Mesenchymal stem cell (in vitro differentiated cells and primary cell): ENCODE measurements at regions not wholly inside any gene's neighbourhood (a gene's known extent, or its start where the extent isn't known, plus 50 kb on each side); places are given as distances from the start of the nearest gene placed in this dataset.

Source experiments
- DNase-seq: peaks from one replicate; pipeline ENCODE4 v3.0.0-alpha.2; 2013
- H2AFZ ChIP-seq: one replicate; pipeline ENCODE4 v1.6.1; 2013; ENCODE audit warnings: low read depth, mild to moderate bottlenecking, control low read depth, inconsistent platforms, low read length, moderate library complexity
- H2AK5ac ChIP-seq: 2 replicates; pipeline ENCODE4 v1.6.1; 2013; ENCODE audit warnings: low read length, moderate library complexity, mild to moderate bottlenecking, inconsistent platforms; ENCODE audit not compliant: severe bottlenecking
- H2BK120ac ChIP-seq: one replicate; pipeline ENCODE4 v1.6.1; 2013; ENCODE audit warnings: low read depth, mild to moderate bottlenecking, inconsistent platforms, low read length, moderate library complexity
- H2BK12ac ChIP-seq, 2 experiments: one replicate each; pipeline ENCODE4 v1.6.1; 2013; ENCODE audit warnings: inconsistent platforms in 2 of 2, low read length in 2 of 2, mild to moderate bottlenecking in 2 of 2, moderate library complexity in 2 of 2, control low read depth in 1 of 2
- H2BK15ac ChIP-seq: one replicate; pipeline ENCODE4 v1.6.1; 2013; ENCODE audit warnings: mild to moderate bottlenecking, low read depth, inconsistent platforms; ENCODE audit not compliant: poor library complexity, severe bottlenecking
- H2BK5ac ChIP-seq: 2 replicates; pipeline ENCODE4 v1.6.1; 2013; ENCODE audit warnings: low read depth, mild to moderate bottlenecking, low read length, control low read depth, inconsistent platforms; ENCODE audit not compliant: poor library complexity, severe bottlenecking
- H3K14ac ChIP-seq, 2 experiments: one replicate each; pipeline ENCODE4 v1.6.1; 2013; ENCODE audit warnings: inconsistent platforms in 2 of 2, low read length in 2 of 2, control low read depth in 1 of 2, mild to moderate bottlenecking in 1 of 2, moderate library complexity in 1 of 2
- H3K18ac ChIP-seq, 2 experiments: one replicate each; pipeline ENCODE4 v1.6.1; 2013; ENCODE audit warnings: inconsistent platforms in 2 of 2, low read length in 2 of 2, control low read depth in 1 of 2, low read depth in 1 of 2, mild to moderate bottlenecking in 1 of 2
- H3K23ac ChIP-seq, 2 experiments: one replicate each; pipeline ENCODE4 v1.6.1; 2013; ENCODE audit warnings: inconsistent platforms in 2 of 2, low read length in 2 of 2, mild to moderate bottlenecking in 2 of 2, moderate library complexity in 2 of 2, control low read depth in 1 of 2
- H3K27ac ChIP-seq: 2 replicates; pipeline ENCODE4 v1.5.1; 2013; ENCODE audit warnings: mild to moderate bottlenecking, moderate library complexity, low read length, control low read depth, inconsistent platforms; ENCODE audit not compliant: poor library complexity, severe bottlenecking
- H3K27me3 ChIP-seq, 2 experiments: 2 replicates each; pipeline versions ENCODE4 v1.6.1 to v1.7.0; 2013; ENCODE audit warnings: low read length in 2 of 2, mild to moderate bottlenecking in 2 of 2, moderate library complexity in 2 of 2, control low read depth in 1 of 2, inconsistent platforms in 1 of 2; ENCODE audit not compliant: control insufficient read depth in 1 of 2, insufficient read depth in 1 of 2
- H3K36me3 ChIP-seq, 2 experiments: 2 replicates each; pipeline versions ENCODE4 v1.6.1 to v1.7.0; 2013; ENCODE audit warnings: low read length in 2 of 2, control low read depth in 1 of 2, inconsistent platforms in 1 of 2, low read depth in 1 of 2, mild to moderate bottlenecking in 1 of 2; ENCODE audit not compliant: insufficient read depth in 2 of 2, control insufficient read depth in 1 of 2
- H3K4ac ChIP-seq, 2 experiments: one replicate each; pipeline ENCODE4 v1.6.1; 2013; ENCODE audit warnings: inconsistent platforms in 2 of 2, low read length in 2 of 2, mild to moderate bottlenecking in 2 of 2, moderate library complexity in 2 of 2, control low read depth in 1 of 2, low read depth in 1 of 2
- H3K4me1 ChIP-seq: 2 replicates; pipeline ENCODE4 v1.6.1; 2013; ENCODE audit warnings: low read depth, low read length, control low read depth; ENCODE audit not compliant: control insufficient read depth, insufficient read depth
- H3K4me2 ChIP-seq: 2 replicates; pipeline ENCODE4 v1.6.1; 2013; ENCODE audit warnings: low read length, mild to moderate bottlenecking, inconsistent platforms; ENCODE audit not compliant: poor library complexity, severe bottlenecking
- H3K4me3 ChIP-seq, 2 experiments: 2 replicates each; pipeline versions ENCODE4 v1.5.1 to v1.7.0; 2013; ENCODE audit warnings: low read length in 2 of 2, mild to moderate bottlenecking in 2 of 2, control low read depth in 1 of 2, low read depth in 1 of 2; ENCODE audit not compliant: insufficient read depth in 1 of 2
- H3K79me1 ChIP-seq: replicated peaks from 2 replicates; pipeline ENCODE4 v1.6.1; 2013; ENCODE audit warnings: mild to moderate bottlenecking, control low read depth, low read length, inconsistent platforms; ENCODE audit not compliant: poor library complexity, severe bottlenecking
- H3K9ac ChIP-seq: 2 replicates; pipeline ENCODE4 v1.7.0; 2013; ENCODE audit warnings: mild to moderate bottlenecking, low read length, moderate library complexity
- H3K9me3 ChIP-seq: 2 replicates; pipeline ENCODE4 v1.7.0; 2013; ENCODE audit warnings: mild to moderate bottlenecking, low read length; ENCODE audit not compliant: control insufficient read depth
- H4K8ac ChIP-seq: one replicate; pipeline ENCODE4 v1.6.1; 2013; ENCODE audit warnings: inconsistent platforms, mild to moderate bottlenecking, low read length, moderate library complexity
- H4K91ac ChIP-seq: one replicate; pipeline ENCODE4 v1.6.1; 2013; ENCODE audit warnings: mild to moderate bottlenecking, low read length, inconsistent platforms
- WGBS: methylation state at CpG from one replicate; pipeline ENCODE4 v1.1.7; 2013; ENCODE audit warnings: mixed read lengths; 5-methylcytosine and 5-hydroxymethylcytosine counted together

GRCh38 chr16:17563323-17564091, 92.7 kb upstream of the XYLT1 start:
- Histone ChIP-seq H2BK120ac (no peak overlapping the region), H2BK12ac (no peak overlapping the region), H3K23ac (no peak overlapping the region), H4K8ac (no peak overlapping the region), H2AK5ac (no peak overlapping the region), H3K18ac (no peak overlapping the region), H2BK5ac (no peak overlapping the region), H4K91ac (no peak overlapping the region), H3K9me3 (peaks cover 4% of the 10 kb centered on the region), H2BK15ac (no peak overlapping the region), H3K14ac (no peak overlapping the region), H3K4me2 (no peak overlapping the region), H3K4me3 (no peak overlapping the region), H3K4me1 (no peaks in the 10 kb centered on the region), H3K4ac (no peak overlapping the region), H3K36me3 (no peaks in the 10 kb centered on the region), H3K27ac (no peak overlapping the region), H3K79me1 (no peaks in the 10 kb centered on the region), H3K9ac (no peak overlapping the region), H3K27me3 (peaks cover 0 to 43% of the 10 kb centered on the region in 2 experiments), H2AFZ (no peak overlapping the region)
- 75% methylated on average over 7 of the region's 8 CpGs for WGBS
- no peak for DNase-seq

- no peak overlapping the region for H3K4ac ChIP-seq
Measured at GRCh38 chr16:17561056-17561455, 90.3 kb upstream of the XYLT1 start.

GRCh38 chr16:17560548-17560947, 89.8 kb upstream of the XYLT1 start:
- Histone ChIP-seq H2BK15ac (no peak overlapping the region), H3K14ac (no peak overlapping the region), H3K18ac (no peak overlapping the region), H2AK5ac (no peak overlapping the region), H3K23ac (no peak overlapping the region), H3K4ac (no peak overlapping the region), H3K4me1 (no peaks in the 10 kb centered on the region), H4K91ac (no peak overlapping the region), H2BK12ac (no peak overlapping the region), H2AFZ (no peak overlapping the region), H2BK5ac (no peak overlapping the region), H3K36me3 (no peaks in the 10 kb centered on the region), H3K9me3 (no peaks in the 10 kb centered on the region), H4K8ac (no peak overlapping the region), H3K79me1 (no peaks in the 10 kb centered on the region), H3K9ac (no peak overlapping the region), H3K27ac (no peak overlapping the region), H3K4me2 (no peak overlapping the region), H2BK120ac (no peak overlapping the region), H3K27me3 (peaks cover 0 to 46% of the 10 kb centered on the region in 2 experiments), H3K4me3 (no peak overlapping the region)
- no peak for DNase-seq
- 64% methylated on average over 3 of the region's 3 CpGs for WGBS

More at GRCh38 chr16:17561056-17561455, 90.3 kb upstream of the XYLT1 start:
- Histone ChIP-seq H3K18ac (no peak overlapping the region), H4K91ac (no peak overlapping the region), H3K4me2 (no peak overlapping the region), H3K9me3 (peaks cover under 1% of the 10 kb centered on the region), H3K14ac (no peak overlapping the region), H4K8ac (no peak overlapping the region), H2AK5ac (no peak overlapping the region), H3K27ac (no peak overlapping the region), H2BK120ac (no peak overlapping the region), H2AFZ (no peak overlapping the region), H3K27me3 (peaks cover 0 to 46% of the 10 kb centered on the region in 2 experiments), H3K9ac (no peak overlapping the region), H3K23ac (no peak overlapping the region), H3K4me1 (no peaks in the 10 kb centered on the region), H3K79me1 (no peaks in the 10 kb centered on the region), H3K4me3 (no peak overlapping the region), H3K36me3 (no peaks in the 10 kb centered on the region), H2BK15ac (no peak overlapping the region), H2BK12ac (no peak overlapping the region), H2BK5ac (no peak overlapping the region)
- DNase-seq: no peak
- 85% methylated on average over 10 of the region's 10 CpGs for WGBS

GRCh38 chr16:17559394-17559793, 88.6 kb upstream of the XYLT1 start:
- Histone ChIP-seq H3K36me3 (no peaks in the 10 kb centered on the region), H2BK5ac (no peak overlapping the region), H2AK5ac (no peak overlapping the region), H3K18ac (no peak overlapping the region), H3K9me3 (no peaks in the 10 kb centered on the region), H4K91ac (no peak overlapping the region), H3K23ac (no peak overlapping the region), H3K14ac (no peak overlapping the region), H3K27ac (no peak overlapping the region), H4K8ac (no peak overlapping the region), H2BK120ac (no peak overlapping the region), H3K4ac (no peak overlapping the region), H2BK15ac (no peak overlapping the region), H3K27me3 (peaks cover 0 to 46% of the 10 kb centered on the region in 2 experiments), H3K4me2 (no peak overlapping the region), H2BK12ac (no peak overlapping the region), H3K79me1 (no peaks in the 10 kb centered on the region), H3K4me1 (no peaks in the 10 kb centered on the region), H3K9ac (no peak overlapping the region), H3K4me3 (no peak overlapping the region), H2AFZ (no peak overlapping the region)
- no peak for DNase-seq
- 58% methylated on average over 6 of the region's 6 CpGs for WGBS
